GM12875 (cell line): ENCODE measurements at regions not wholly inside any gene's neighbourhood (a gene's known extent, or its start where the extent isn't known, plus 50 kb on each side); places are given as distances from the start of the nearest gene placed in this dataset.

Experiments
- H3K4me3 ChIP-seq: one replicate; pipeline ENCODE4 v1.5.1; 2011; ENCODE audit warnings: low read depth, low read length, control low read depth
- CTCF ChIP-seq: IDR thresholded peaks from 2 replicates; pipeline ENCODE4 v1.5.1; 2011; ENCODE audit warnings: low read depth, mild to moderate bottlenecking, control low read depth, inconsistent platforms, low read length, moderate library complexity, borderline replicate concordance; ENCODE audit not compliant: insufficient read depth

GRCh38 chr15:93294066-93294465 lies 205.1 kb upstream of the RGMA start:
- TF ChIP-seq CTCF = no peak
- H3K4me3 ChIP-seq = no peak overlapping the region

GRCh38 chr15:93291380-93291779 lies 202.4 kb upstream of the RGMA start:
- no peak for TF ChIP-seq CTCF
- no peak overlapping the region for H3K4me3 ChIP-seq

- no peak for TF ChIP-seq CTCF
- H3K4me3 ChIP-seq = no peak overlapping the region
These were observed 201.6 kb upstream of the RGMA start for GRCh38 chr15:93290618-93290946.

- no peak overlapping the region for H3K4me3 ChIP-seq
- no peak for TF ChIP-seq CTCF
These were observed 201.1 kb upstream of the RGMA start for GRCh38 chr15:93289941-93290617.

GRCh38 chr15:93288728-93289294 lies 199.8 kb upstream of the RGMA start:
- TF ChIP-seq CTCF = no peak
- no peak overlapping the region for H3K4me3 ChIP-seq

- no peak for TF ChIP-seq CTCF
- H3K4me3 ChIP-seq = no peak overlapping the region
These were observed 197.4 kb upstream of the RGMA start for GRCh38 chr15:93286446-93286845.

GRCh38 chr15:93283854-93284253 lies 194.8 kb upstream of the RGMA start:
- H3K4me3 ChIP-seq = no peak overlapping the region
- TF ChIP-seq CTCF = no peak
